RPMI8226 (cell line): ENCODE measurements at regions not wholly inside any gene's neighbourhood (a gene's known extent, or its start where the extent isn't known, plus 50 kb on each side); places are given as distances from the start of the nearest gene placed in this dataset.

Source experiments
- DNase-seq: peaks from one replicate; pipeline ENCODE4 v3.0.0-alpha.2; 2015

DNA sequence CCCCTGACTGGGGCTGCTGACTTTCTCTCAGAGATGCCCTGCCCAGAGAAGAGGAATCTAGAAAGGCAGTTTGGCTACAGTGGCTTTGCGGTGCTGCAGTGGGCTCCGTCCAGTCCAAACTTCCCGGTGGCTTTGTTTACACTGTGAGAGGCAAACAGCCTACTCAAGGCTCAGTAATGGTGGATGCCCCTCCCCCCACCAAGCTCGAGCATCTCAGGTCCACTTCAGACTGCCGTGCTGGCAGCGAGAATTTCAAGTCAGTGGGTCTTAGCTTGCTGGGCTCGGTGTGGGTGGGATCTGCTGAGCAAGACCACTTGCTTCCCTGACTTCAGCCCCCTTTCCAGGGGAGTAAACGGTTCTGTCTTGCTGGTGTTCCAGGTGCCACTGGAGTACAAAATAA, 734.5 kb upstream of the LRRN3 start:
- no peak for DNase-seq

- DNase-seq, result no peak
These were observed 732.9 kb upstream of the LRRN3 start for GRCh38 chr7:110358028-110358427.

DNA sequence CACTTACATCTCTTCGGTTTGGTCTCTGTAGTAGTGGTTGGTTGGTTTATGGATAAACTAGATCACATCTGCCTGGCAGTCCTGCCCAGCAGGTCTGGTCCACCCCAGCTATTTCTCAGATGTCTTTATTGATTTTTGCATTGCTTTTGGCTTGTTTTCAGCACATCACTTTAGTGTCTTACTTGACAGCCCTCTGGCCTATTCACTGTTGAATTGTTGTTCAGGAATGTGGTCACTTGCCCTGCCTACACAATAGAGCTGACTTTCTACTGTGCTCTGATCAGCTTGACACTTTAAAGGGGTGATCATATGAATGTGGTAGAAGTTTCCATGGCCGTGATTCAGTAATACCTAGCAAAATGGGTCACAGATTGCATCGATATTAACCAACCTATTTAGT, 719.2 kb upstream of the LRRN3 start:
- DNase-seq, result no peak

DNA sequence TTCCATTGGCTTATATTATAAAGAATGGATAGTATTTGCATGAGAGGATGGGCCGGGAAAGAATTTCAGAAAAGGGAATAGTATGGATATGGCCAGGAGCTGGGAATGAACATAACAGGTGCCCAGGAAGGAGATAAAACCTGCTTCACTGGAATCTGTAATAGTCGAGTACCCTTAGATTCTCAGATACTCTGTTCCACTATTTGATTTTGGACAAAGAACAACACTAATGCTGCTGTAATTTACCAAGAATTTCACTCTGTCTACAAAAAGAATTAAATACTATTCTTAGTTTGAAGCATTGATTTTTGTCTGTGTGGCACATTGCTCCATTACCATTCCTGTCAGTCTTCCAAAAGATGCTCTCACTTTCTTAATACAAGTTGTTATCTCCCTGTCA, 718.2 kb upstream of the LRRN3 start:
- DNase-seq, result no peak

DNA sequence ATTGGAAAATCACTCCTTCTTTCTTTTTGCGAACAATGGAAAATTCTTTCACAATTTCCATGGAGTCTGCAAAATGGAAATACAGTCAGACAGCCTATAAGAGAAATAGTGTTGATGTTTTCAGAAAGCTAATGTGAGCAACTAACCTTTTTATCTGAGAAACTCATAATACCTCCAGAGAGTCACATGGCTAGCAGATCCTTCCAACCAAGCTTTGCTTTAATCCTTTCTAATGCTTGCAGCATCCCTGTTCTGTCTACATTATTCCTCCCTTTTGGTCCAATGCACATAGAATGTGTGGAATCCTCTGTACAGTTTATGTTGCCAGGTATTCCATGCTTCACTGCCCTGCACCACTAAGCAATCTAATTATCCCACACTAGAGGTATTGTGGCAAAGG, 717.5 kb upstream of the LRRN3 start:
- no peak for DNase-seq

GRCh38 chr7:110373859-110374258, 717.1 kb upstream of the LRRN3 start:
- DNase-seq, result no peak

DNA sequence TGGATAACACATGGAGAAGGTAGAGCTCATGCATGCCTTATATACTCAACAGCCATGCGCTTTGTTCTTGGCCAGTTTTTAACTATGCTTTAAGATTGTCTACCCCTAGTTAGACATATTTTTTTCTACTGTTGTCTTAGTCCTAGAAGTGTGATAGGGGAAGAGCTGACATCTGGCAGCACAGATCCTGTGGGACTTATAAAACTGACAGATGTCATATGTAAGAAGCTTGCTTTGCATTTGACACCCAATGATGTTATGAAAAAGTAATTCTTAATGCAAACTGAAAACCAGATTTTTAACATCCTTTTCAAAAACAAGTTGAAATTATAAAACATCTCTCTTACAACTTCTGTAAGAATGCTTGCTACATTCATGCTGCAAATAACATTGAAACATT, 715.9 kb upstream of the LRRN3 start:
- DNase-seq, result no peak

GRCh38 chr7:110382736-110383135, 708.2 kb upstream of the LRRN3 start:
- DNase-seq, result no peak

DNA sequence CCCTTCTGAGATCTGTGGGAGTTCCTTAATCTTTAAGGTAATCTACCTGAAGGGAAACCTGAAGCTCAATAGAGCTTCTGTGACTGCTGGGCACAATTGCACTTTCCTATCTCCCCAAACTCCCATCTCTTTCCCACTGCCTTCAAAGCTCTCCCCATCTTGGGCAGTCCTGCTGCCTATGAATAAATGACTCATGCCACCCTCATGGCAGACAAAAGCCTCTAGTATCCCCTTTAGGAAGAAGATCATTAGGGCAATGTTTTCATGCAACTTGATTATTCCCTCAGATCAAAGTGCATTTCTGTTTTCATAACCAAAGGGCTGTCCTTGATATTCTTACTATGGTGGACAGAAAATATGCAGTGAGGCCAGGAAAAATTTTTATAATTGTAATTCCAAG, 704.9 kb upstream of the LRRN3 start:
- DNase-seq, result no peak

DNA sequence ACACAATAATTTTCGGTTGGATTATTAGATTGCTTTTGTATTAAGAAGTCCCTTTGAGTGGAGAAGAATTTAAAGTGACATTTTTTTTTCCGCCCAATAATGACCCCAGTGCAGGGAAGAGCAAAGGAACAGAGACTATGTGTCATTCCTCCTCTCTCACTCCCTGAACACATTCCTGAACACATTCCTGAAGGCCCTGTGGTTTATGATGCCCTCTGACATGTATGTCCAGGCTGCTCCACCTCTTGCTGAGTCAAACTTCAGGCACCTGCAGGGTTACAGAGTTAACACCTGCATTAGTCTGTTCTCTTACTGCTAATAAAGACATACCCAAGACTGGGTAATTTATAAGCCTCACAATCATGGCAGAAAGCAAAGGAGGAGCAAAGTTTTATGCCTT, 704.0 kb upstream of the LRRN3 start:
- DNase-seq, result no peak

GRCh38 chr7:110387689-110388088, 703.2 kb upstream of the LRRN3 start:
- no peak for DNase-seq

DNA sequence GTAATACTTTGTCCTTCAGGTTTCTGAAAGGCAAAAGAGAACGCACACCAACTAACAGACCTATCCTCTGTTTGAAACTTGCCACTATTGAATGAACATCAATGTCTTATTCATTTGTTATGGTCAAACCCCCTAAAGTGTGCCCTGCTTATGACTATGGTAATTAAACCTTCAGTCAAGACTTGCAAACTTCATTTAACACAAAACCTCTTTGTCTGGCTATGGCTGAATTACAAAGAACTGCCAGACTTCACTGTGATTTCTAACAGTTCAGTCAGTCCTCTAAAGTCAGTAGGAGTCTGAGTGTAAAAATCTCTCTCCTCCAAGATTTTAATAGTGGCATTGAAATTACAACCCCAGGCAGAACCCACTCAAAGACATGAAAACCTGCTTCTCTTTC, 702.5 kb upstream of the LRRN3 start:
- DNase-seq, result no peak

DNA sequence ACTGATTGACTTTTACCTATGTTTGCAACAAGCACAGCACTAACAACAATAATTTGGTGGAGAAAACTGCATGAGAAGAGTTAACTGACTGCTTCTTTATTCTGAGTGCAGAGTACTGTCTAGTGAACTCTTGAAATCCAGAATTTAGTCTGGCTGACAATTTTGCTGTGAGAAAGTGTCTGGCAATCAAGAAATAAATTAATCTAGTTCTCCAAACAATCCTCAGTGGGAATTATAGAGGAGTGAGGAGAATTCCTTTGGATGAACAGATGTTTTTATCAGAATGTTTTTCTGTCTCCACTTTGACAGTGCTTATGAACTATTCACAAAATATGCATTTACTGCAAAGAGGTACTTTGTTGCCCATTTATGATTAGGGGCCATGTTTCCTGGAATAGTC, 694.9 kb upstream of the LRRN3 start:
- DNase-seq, result no peak

GRCh38 chr7:110397927-110398660, 692.8 kb upstream of the LRRN3 start:
- DNase-seq, result no peak

DNA sequence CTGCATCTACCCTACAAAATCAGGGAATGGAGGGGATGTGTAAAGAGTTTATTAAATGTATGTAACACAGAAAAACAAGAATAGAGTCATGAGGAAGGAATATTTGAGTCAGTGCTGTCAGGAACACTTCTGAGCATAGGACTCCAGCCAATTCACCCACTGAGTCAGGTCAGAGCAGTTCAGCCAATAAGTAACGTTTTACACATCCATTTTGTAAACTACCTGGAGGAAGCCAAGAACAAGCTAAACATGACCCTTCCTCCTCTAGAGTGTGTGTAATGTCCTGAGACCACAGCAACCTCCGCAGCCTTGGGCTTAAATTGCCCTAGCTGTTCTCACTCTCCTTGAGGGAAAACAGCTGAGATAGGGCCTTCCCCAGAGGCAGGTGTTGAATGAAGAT, 691.5 kb upstream of the LRRN3 start:
- DNase-seq, result no peak

DNA sequence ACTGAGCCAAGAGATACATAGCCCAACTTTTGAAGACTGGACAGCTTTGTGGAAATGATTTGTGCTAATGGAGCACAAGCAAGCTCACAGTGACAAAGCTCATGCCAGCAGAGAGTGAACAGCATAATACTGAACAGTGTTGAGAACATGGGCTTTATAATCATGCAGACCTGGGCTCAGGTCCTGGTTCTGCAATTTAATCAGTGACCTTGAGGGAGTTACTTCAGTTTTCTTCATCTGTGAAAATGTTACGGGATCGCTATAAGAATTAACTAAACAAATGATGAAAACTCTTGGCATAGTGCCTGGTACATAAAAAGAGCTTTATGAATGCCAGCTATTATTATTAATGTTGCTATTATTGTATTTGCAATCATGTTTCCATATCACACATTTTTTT, 690.5 kb upstream of the LRRN3 start:
- DNase-seq, result no peak

- no peak for DNase-seq
These were observed 683.7 kb upstream of the LRRN3 start for GRCh38 chr7:110407242-110407641.

DNA sequence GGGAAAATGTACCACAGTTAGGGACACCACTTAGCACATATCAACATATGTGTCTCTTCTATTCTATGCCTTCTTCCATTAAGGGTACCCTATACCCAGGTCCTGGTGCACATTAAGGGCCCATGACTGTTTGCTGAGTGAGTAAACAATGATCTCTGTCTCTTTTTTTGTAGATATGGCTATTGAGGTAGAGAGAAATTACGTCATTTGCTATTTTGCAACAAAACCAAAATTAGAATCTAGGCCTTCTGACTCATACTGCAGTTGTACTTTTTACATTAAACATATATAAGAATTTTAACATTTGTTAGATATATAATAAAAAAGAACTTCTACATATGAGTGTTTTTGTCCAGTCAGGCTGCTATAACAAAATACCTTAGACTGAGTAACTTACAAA, 683.2 kb upstream of the LRRN3 start:
- no peak for DNase-seq

- no peak for DNase-seq
These were observed 678.3 kb upstream of the LRRN3 start for GRCh38 chr7:110412614-110413013.

DNA sequence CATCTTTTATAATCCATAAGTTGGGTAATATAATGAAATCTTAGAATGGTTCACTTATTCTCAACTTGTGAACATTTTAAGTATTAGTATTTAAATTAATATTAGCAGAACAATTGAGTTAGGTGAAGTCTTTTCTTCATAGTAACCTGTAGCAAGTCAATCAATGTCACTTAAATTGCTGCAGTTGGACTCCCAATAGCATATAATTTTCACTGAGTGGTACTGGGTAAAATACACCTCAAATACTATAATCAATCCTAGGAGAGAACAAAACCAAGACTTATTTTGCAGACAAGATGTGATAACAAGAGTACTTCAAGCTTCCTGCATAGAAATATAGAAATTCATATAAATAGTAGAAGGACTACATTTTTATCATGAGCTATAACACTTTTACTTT, 677.9 kb upstream of the LRRN3 start:
- DNase-seq, result no peak

DNA sequence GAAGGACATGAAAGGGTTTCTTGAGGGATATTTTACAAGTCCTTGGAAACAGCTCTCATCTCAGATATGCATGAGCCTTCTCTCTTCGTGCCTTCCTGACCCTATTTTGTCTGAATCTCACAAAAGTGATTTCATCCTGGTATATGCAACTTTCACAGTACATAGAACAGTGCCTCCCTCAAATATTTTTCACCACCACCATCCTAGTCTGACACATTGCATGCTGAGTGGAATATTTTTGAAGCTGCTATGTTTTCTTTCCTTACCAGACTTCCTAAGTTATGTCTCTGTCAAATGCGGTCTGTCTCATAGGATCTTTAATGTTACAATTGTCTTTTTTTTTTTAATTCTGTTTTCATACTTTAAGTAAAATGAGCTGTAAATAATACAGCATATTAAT, 673.3 kb upstream of the LRRN3 start:
- no peak for DNase-seq

- no peak for DNase-seq
These were observed 672.2 kb upstream of the LRRN3 start for GRCh38 chr7:110418659-110419280.

GRCh38 chr7:110420788-110421187, 670.1 kb upstream of the LRRN3 start:
- no peak for DNase-seq

GRCh38 chr7:110421490-110422241, 669.3 kb upstream of the LRRN3 start:
- no peak for DNase-seq
